ENCODE measurements at regions not wholly inside any gene's neighbourhood (a gene's known extent, or its start where the extent isn't known, plus 50 kb on each side); places are given as distances from the start of the nearest gene placed in this dataset.

DNA sequence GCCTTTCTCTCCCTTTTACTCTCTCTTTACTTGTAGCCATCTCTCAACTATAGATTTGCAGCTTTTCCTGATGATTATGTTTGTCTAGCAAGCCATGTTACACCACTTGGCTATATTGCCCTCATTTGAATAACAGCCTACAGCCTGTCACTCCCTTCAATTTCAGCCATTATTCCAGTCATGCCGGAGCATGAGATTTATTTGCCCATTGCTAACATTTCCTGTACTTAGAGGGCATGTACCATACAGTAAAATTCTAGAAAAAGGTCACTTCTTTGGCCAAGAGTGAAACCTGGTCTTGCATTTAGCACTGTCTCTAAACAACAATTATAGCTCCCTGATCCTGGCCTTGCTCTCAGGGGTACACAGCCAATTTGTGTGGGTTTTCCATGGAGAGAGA lies 221.7 kb upstream of the TMC3 start:
- Mint-ChIP-seq H3K4me1 (peaks cover 2% of the 10 kb centered on the region in 2 experiments; a peak in 1 of 4 replicates), H3K9me3 (peaks cover 10 to 14% of the 10 kb centered on the region in 2 experiments), H3K4me3 (no peak overlapping the region), H3K27ac (no peak overlapping the region), H3K27me3 (ENCODE audit: low read depth) (peaks cover 1% of the 10 kb centered on the region; the same call in 1 of the 2 replicates), H3K36me3 (ENCODE audit: insufficient read depth in 1 of 3, low read depth in 3 of 3) (peaks cover 6 to 7% (median 6%) of the 10 kb centered on the region in 3 experiments; a peak in 6 of 7 replicates)
- Histone ChIP-seq H2AFZ (ENCODE audit: low read length) (no peak overlapping the region), H4K5ac (ENCODE audit: insufficient read length, low read depth, low read length) (no peak overlapping the region), H3K23ac (ENCODE audit: insufficient read length, low read depth, low read length) (no peak overlapping the region), H3K79me1 (ENCODE audit: insufficient read depth, low read depth, low read length, poor library complexity, severe bottlenecking) (no peaks in the 10 kb centered on the region), H4K20me1 (ENCODE audit: control insufficient read depth, insufficient read depth, insufficient read length) (no peaks in the 10 kb centered on the region), H3K9me3 (ENCODE audit: control insufficient read depth, low read depth, low read length) (no peaks in the 10 kb centered on the region), H3K23me2 (ENCODE audit: insufficient read length, low read depth, low read length, poor library complexity, severe bottlenecking) (no peaks in the 10 kb centered on the region), H3T11ph (ENCODE audit: low read length) (no peak overlapping the region), H4K91ac (ENCODE audit: insufficient read length, low read depth, low read length) (no peak overlapping the region), H3K56ac (ENCODE audit: insufficient read length, low read depth, low read length) (no peak overlapping the region), H2BK5ac (ENCODE audit: insufficient read length, low read length) (no peak overlapping the region), H3K9ac (ENCODE audit: extremely low read depth, insufficient read length, low read length) (no peak overlapping the region), H4K8ac (replicated peaks; ENCODE audit: insufficient read length, low read depth, low read length) (no peak overlapping the region), H2BK20ac (ENCODE audit: low read depth, low read length, poor library complexity, severe bottlenecking) (no peak overlapping the region), H3K27ac (ENCODE audit: insufficient read length, low read depth, low read length) (no peak overlapping the region), H2AK5ac (ENCODE audit: insufficient read length, low read length) (no peak overlapping the region), H2BK120ac (ENCODE audit: low read depth, low read length, poor library complexity, severe bottlenecking) (no peak overlapping the region), H3K4me2 (ENCODE audit: insufficient read depth, insufficient read length, low read length) (no peak overlapping the region), H3K14ac (ENCODE audit: insufficient read depth, low read length) (no peak overlapping the region), H3K4ac (ENCODE audit: low read depth, low read length) (no peak overlapping the region), H3K18ac (ENCODE audit: insufficient read length, low read depth, low read length) (no peak overlapping the region), H3K27me3 (ENCODE audit: insufficient read depth, low read length) (no peaks in the 10 kb centered on the region), H3K4me1 (ENCODE audit: insufficient read depth, low read length) (no peaks in the 10 kb centered on the region), H2BK12ac (ENCODE audit: insufficient read length, low read depth, low read length) (no peak overlapping the region), H3K79me2 (ENCODE audit: insufficient read depth, low read length) (no peaks in the 10 kb centered on the region), H2BK15ac (ENCODE audit: low read depth, low read length) (no peak overlapping the region)
- WGBS (ENCODE audit: extremely low coverage, insufficient read length, low lambda C conversion rate), result no CpG with 5 or more reads among the region's 1 CpG
- DNase-seq, result no peak
- TF ChIP-seq, protein P1, sequence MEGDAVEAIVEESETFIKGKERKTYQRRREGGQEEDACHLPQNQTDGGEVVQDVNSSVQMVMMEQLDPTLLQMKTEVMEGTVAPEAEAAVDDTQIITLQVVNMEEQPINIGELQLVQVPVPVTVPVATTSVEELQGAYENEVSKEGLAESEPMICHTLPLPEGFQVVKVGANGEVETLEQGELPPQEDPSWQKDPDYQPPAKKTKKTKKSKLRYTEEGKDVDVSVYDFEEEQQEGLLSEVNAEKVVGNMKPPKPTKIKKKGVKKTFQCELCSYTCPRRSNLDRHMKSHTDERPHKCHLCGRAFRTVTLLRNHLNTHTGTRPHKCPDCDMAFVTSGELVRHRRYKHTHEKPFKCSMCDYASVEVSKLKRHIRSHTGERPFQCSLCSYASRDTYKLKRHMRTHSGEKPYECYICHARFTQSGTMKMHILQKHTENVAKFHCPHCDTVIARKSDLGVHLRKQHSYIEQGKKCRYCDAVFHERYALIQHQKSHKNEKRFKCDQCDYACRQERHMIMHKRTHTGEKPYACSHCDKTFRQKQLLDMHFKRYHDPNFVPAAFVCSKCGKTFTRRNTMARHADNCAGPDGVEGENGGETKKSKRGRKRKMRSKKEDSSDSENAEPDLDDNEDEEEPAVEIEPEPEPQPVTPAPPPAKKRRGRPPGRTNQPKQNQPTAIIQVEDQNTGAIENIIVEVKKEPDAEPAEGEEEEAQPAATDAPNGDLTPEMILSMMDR (conservative IDR thresholded peaks at IDR 0.05), result no peak

Measured in H9 (cell line).